B cell (primary cell): ENCODE measurements at regions not wholly inside any gene's neighbourhood (a gene's known extent, or its start where the extent isn't known, plus 50 kb on each side); places are given as distances from the start of the nearest gene placed in this dataset.

Experiments used
- ATAC-seq: fragments of 200-7000 bp; cut with Tn5 transposase; one replicate; pipeline ENCODE4 v1.10.0; 2021; ENCODE audit warnings: low read depth, mild to moderate bottlenecking, moderate number of reproducible peaks, moderate library complexity
- CTCF ChIA-PET: fragments of 350-600 bp; sonication (Branson Sonifier 250); formaldehyde crosslinking; loops from one replicate; lab custom pipeline; 2021; ENCODE audit warnings: antibody characterized with exemption, inconsistent platforms; lab: Charles Lee
- POLR2A ChIA-PET: fragments of 350-600 bp; sonication (Branson Sonifier 250); formaldehyde crosslinking; loops from one replicate; lab custom pipeline; 2021; ENCODE audit warnings: antibody characterized with exemption; lab: Charles Lee
- DNase-seq: peaks from one replicate; pipeline ENCODE4 v3.0.0; 2013
- H2AFZ ChIP-seq: 2 replicates; pipeline ENCODE4 v1.6.1; 2012; ENCODE audit warnings: mild to moderate bottlenecking, low read depth, low read length; ENCODE audit not compliant: insufficient read depth, poor library complexity, severe bottlenecking
- H3K27ac ChIP-seq, 2 donors: 1 replicate in 1 of 2; 2 replicates in 1 of 2; pipeline ENCODE4 v1.5.1; 2012 to 2013; ENCODE audit warnings: low read length in 2 of 2, mild to moderate bottlenecking in 2 of 2, moderate library complexity in 1 of 2
- H3K27me3 ChIP-seq, 4 experiments: fragments of 200-600 bp in 1 of 4; sonication (generic) in 1 of 4; replicated peaks in 1 of 4; 1 replicate in 2 of 4; 2 replicates in 2 of 4; pipeline versions ENCODE4 v1.6.1 to v1.7.0; 2013 to 2016; ENCODE audit warnings: low read length in 3 of 4, mild to moderate bottlenecking in 2 of 4, mixed read lengths in 1 of 4, moderate library complexity in 1 of 4; ENCODE audit not compliant: insufficient read depth in 4 of 4, control insufficient read depth in 3 of 4; ENCODE audit errors: control extremely low read depth in 1 of 4
- H3K36me3 ChIP-seq, 2 experiments: replicated peaks in 1 of 2; 1 replicate in 1 of 2; 2 replicates in 1 of 2; pipeline versions ENCODE4 v1.6.1 to v1.7.1; 2013; ENCODE audit warnings: low read length in 1 of 2; ENCODE audit not compliant: insufficient read depth in 2 of 2, control insufficient read depth in 1 of 2; ENCODE audit errors: control extremely low read depth in 1 of 2, extremely low read depth in 1 of 2
- H3K4me1 ChIP-seq, 2 donors: fragments of 200-600 bp in 1 of 2; sonication (generic) in 1 of 2; 1 replicate in 1 of 2; 2 replicates in 1 of 2; pipeline versions ENCODE4 v1.5.1 to v1.6.1; 2013 to 2017; ENCODE audit warnings: low read length in 2 of 2; ENCODE audit not compliant: control insufficient read depth in 2 of 2, insufficient read depth in 2 of 2
- H3K4me2 ChIP-seq: replicated peaks from 2 replicates; pipeline ENCODE3; 2012; ENCODE audit warnings: mild to moderate bottlenecking, low read depth, low read length; ENCODE audit not compliant: poor library complexity, severe bottlenecking
- H3K4me3 ChIP-seq, 5 experiments: fragments of 200-600 bp in 1 of 5; sonication (generic) in 1 of 5; 1 replicate in 3 of 5; 2 replicates in 2 of 5; pipeline versions ENCODE4 v1.5.1 to v1.7.0; 2011 to 2016; ENCODE audit warnings: low read length in 4 of 5, mild to moderate bottlenecking in 4 of 5, low read depth in 2 of 5, control low read depth in 1 of 5, moderate library complexity in 1 of 5; ENCODE audit not compliant: insufficient read depth in 1 of 5; ENCODE audit errors: control extremely low read depth in 1 of 5, extremely low read depth in 1 of 5
- H3K79me2 ChIP-seq: fragments of 200-600 bp; sonication (generic); one replicate; pipeline ENCODE4 v1.6.0; 2016; ENCODE audit warnings: low read length; ENCODE audit not compliant: control insufficient read depth, insufficient read depth
- H3K9ac ChIP-seq: fragments of 200-600 bp; sonication (generic); 2 replicates; pipeline ENCODE4 v1.6.1; 2017; ENCODE audit warnings: mild to moderate bottlenecking, low read length, moderate library complexity
- H3K9me3 ChIP-seq, 3 donors: one replicate each; pipeline versions ENCODE4 v1.6.1 to v1.7.1; 2013; ENCODE audit warnings: low read length in 2 of 3; ENCODE audit not compliant: control insufficient read depth in 2 of 3, insufficient read depth in 1 of 3; ENCODE audit errors: control extremely low read depth in 1 of 3
- H4K20me1 ChIP-seq: 2 replicates; pipeline ENCODE4 v1.6.0; 2012; ENCODE audit warnings: mild to moderate bottlenecking, low read length; ENCODE audit not compliant: insufficient read depth, control insufficient read depth, poor library complexity, severe bottlenecking
- H3K27ac Mint-ChIP-seq: one replicate; pipeline ENCODE4 v1.8.0; 2021; ENCODE audit warnings: mixed read lengths
- H3K27me3 Mint-ChIP-seq: one replicate; pipeline ENCODE4 v1.8.0; 2021; ENCODE audit warnings: mixed read lengths
- H3K4me1 Mint-ChIP-seq: one replicate; pipeline ENCODE4 v1.8.0; 2021; ENCODE audit warnings: mixed read lengths
- H3K4me3 Mint-ChIP-seq: one replicate; pipeline ENCODE4 v1.8.0; 2021; ENCODE audit warnings: mixed read lengths
- H3K9me3 Mint-ChIP-seq: one replicate; pipeline ENCODE4 v1.8.0; 2022; ENCODE audit warnings: mixed read lengths; ENCODE audit not compliant: insufficient read depth
- EZH2 ChIP-seq: IDR thresholded peaks from 2 replicates; pipeline ENCODE4 v1.6.1; 2012; ENCODE audit warnings: borderline replicate concordance, low read depth, mild to moderate bottlenecking, moderate library complexity, low read length; ENCODE audit not compliant: insufficient read depth, poor library complexity, severe bottlenecking
- WGBS: methylation state at CpG from one replicate; pipeline ENCODE4 v1.1.5; 2013; ENCODE audit warnings: missing lambda C conversion rate; ENCODE audit not compliant: insufficient coverage; 5-methylcytosine and 5-hydroxymethylcytosine counted together
- intact Hi-C: fragments of 100-400 bp; cut with micrococcal nuclease; formaldehyde crosslinking; loops from one replicate; pipeline ENCODE4 v1.10.0; 2022
- TF ChIP-seq, protein P1 (sequence below): fragments of 200-600 bp; IDR thresholded peaks from one replicate; pipeline ENCODE4 v1.8.0; 2022; ENCODE audit warnings: antibody characterized with exemption, mild to moderate bottlenecking

DNA sequence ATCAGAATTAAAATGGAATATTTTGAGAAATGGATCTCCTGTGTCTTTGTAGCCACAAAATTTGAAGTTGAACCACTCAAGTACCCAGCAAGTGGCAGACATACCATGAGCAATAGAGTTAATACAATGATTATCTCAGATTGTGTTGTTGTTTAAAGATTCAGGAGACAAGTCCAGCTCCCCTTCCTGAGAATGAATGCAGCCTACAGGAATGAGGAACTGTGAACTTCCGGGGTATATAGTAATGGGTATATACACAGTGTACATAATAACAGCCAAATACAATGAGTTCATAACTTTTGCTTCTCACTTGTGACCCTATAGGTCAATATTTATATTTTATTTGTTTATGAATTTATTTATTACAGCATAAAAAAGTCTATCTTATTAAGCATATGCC is 445.0 kb downstream of the SETD4 start:
- no peak for DNase-seq
- Mint-ChIP-seq H3K4me1 (peaks cover 2% of the 10 kb centered on the region), H3K27me3 (peaks cover 15% of the 10 kb centered on the region), H3K4me3 (no peak overlapping the region), H3K9me3 (no peaks in the 10 kb centered on the region), H3K27ac (no peak overlapping the region)
- H4K20me1 ChIP-seq = no peaks in the 10 kb centered on the region
- H3K4me2 ChIP-seq = no peak overlapping the region
- no peaks in the 10 kb centered on the region for H3K36me3 ChIP-seq
- H3K27ac ChIP-seq = no peak overlapping the region
- H2AFZ ChIP-seq = no peak overlapping the region
- ATAC-seq = no peak
- POLR2A ChIA-PET = interaction anchor here (0.6 kb wide), 1 partner anchor 586 kb away, joined by 5 read pairs; no protein-coding TSS in a partner anchor
- H3K4me1 ChIP-seq = no peaks in the 10 kb centered on the region
- intact Hi-C loops = loop anchor here (10.0 kb wide), 2 partner anchors 211 to 721 kb away; no protein-coding TSS in a partner anchor
- CTCF ChIA-PET = interaction anchor here (1.1 to 2.4 kb wide), 8 partner anchors 215 to 922 kb away, joined by 4 to 12 read pairs (median 6); no protein-coding TSS in a partner anchor
- H3K79me2 ChIP-seq = no peaks in the 10 kb centered on the region
- no peak overlapping the region for H3K4me3 ChIP-seq
- peaks cover 0 to 4% (median 2%) of the 10 kb centered on the region in 4 experiments for H3K27me3 ChIP-seq
- H3K9me3 ChIP-seq = no peaks in the 10 kb centered on the region
- TF ChIP-seq EZH2 = no peak
- TF ChIP-seq, protein P1, sequence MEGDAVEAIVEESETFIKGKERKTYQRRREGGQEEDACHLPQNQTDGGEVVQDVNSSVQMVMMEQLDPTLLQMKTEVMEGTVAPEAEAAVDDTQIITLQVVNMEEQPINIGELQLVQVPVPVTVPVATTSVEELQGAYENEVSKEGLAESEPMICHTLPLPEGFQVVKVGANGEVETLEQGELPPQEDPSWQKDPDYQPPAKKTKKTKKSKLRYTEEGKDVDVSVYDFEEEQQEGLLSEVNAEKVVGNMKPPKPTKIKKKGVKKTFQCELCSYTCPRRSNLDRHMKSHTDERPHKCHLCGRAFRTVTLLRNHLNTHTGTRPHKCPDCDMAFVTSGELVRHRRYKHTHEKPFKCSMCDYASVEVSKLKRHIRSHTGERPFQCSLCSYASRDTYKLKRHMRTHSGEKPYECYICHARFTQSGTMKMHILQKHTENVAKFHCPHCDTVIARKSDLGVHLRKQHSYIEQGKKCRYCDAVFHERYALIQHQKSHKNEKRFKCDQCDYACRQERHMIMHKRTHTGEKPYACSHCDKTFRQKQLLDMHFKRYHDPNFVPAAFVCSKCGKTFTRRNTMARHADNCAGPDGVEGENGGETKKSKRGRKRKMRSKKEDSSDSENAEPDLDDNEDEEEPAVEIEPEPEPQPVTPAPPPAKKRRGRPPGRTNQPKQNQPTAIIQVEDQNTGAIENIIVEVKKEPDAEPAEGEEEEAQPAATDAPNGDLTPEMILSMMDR = no peak
- no CpG with 5 or more reads among the region's 1 CpG for WGBS
- no peak overlapping the region for H3K9ac ChIP-seq

GRCh38 chr21:35614396-35614921 is 445.9 kb downstream of the SETD4 start:
- no peak overlapping the region for H3K4me2 ChIP-seq
- DNase-seq (no peak), ATAC-seq (no peak)
- no peaks in the 10 kb centered on the region for H3K9me3 Mint-ChIP-seq
- no peaks in the 10 kb centered on the region for H3K79me2 ChIP-seq
- H3K9ac ChIP-seq = no peak overlapping the region
- POLR2A ChIA-PET = no interaction called here
- H2AFZ ChIP-seq = no peak overlapping the region
- no peaks in the 10 kb centered on the region for H4K20me1 ChIP-seq
- no peaks in the 10 kb centered on the region for H3K36me3 ChIP-seq
- H3K4me1 ChIP-seq = no peaks in the 10 kb centered on the region
- H3K27ac ChIP-seq = no peak overlapping the region
- H3K4me3 Mint-ChIP-seq = no peak overlapping the region
- H3K9me3 ChIP-seq = no peaks in the 10 kb centered on the region
- H3K27me3 Mint-ChIP-seq = peaks cover 10% of the 10 kb centered on the region
- CTCF ChIA-PET = interaction anchor here (2.4 kb wide), 1 partner anchor 869 kb away, joined by 12 read pairs; no protein-coding TSS in a partner anchor
- H3K27me3 ChIP-seq = peaks cover 0 to 4% (median 2%) of the 10 kb centered on the region in 4 experiments
- peaks cover 2% of the 10 kb centered on the region for H3K4me1 Mint-ChIP-seq
- no peak overlapping the region for H3K4me3 ChIP-seq
- intact Hi-C loops = loop anchor here (10.0 kb wide), 2 partner anchors 210 to 720 kb away; no protein-coding TSS in a partner anchor
- TF ChIP-seq EZH2 = no peak
- TF ChIP-seq, protein P1 = no peak
- WGBS = no CpG with 5 or more reads among the region's 4 CpGs
- no peak overlapping the region for H3K27ac Mint-ChIP-seq
